Hepatocyte (in vitro differentiated cells): ENCODE measurements at regions not wholly inside any gene's neighbourhood (a gene's known extent, or its start where the extent isn't known, plus 50 kb on each side); places are given as distances from the start of the nearest gene placed in this dataset.

Source experiments
- EZH2 ChIP-seq: fragments of 200-600 bp; sonication (generic); IDR thresholded peaks from 2 replicates; pipeline ENCODE4 v1.6.1; 2016; ENCODE audit warnings: antibody characterized with exemption, mild to moderate bottlenecking, borderline replicate concordance
- EZH2phosphoT487 ChIP-seq: fragments of 200-600 bp; sonication (generic); IDR thresholded peaks from one replicate; pipeline ENCODE4 v1.6.1; 2018; ENCODE audit warnings: antibody characterized with exemption, mild to moderate bottlenecking, low read depth, moderate library complexity; ENCODE audit not compliant: unreplicated experiment, severe bottlenecking
- TF ChIP-seq, protein P1 (sequence below): fragments of 200-600 bp; sonication (generic); IDR thresholded peaks from 2 replicates; pipeline ENCODE4 v1.5.1; 2016; ENCODE audit warnings: antibody characterized with exemption, mild to moderate bottlenecking; ENCODE audit not compliant: poor library complexity

DNA sequence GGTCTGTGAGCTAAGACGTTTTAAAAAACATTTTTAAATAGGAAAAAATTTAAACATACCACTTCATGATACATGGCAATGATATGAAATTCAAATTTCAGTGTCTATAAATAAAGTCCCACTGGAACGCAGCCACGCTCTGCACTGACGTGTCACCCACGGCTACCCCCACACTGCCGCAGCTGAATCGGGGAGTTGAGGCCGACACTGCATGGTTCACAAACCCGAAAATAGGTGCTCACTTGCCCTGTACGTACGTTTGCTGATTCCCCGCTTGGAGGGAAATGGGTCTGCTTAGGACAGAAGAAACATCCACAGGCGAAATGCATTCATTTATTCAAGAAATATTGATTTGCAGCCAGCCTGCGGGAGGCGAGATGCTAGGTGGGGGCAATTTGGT lies 1342.3 kb downstream of the TBC1D22A start:
- TF ChIP-seq EZH2 (no peak), EZH2phosphoT487 (no peak)
- TF ChIP-seq, protein P1, sequence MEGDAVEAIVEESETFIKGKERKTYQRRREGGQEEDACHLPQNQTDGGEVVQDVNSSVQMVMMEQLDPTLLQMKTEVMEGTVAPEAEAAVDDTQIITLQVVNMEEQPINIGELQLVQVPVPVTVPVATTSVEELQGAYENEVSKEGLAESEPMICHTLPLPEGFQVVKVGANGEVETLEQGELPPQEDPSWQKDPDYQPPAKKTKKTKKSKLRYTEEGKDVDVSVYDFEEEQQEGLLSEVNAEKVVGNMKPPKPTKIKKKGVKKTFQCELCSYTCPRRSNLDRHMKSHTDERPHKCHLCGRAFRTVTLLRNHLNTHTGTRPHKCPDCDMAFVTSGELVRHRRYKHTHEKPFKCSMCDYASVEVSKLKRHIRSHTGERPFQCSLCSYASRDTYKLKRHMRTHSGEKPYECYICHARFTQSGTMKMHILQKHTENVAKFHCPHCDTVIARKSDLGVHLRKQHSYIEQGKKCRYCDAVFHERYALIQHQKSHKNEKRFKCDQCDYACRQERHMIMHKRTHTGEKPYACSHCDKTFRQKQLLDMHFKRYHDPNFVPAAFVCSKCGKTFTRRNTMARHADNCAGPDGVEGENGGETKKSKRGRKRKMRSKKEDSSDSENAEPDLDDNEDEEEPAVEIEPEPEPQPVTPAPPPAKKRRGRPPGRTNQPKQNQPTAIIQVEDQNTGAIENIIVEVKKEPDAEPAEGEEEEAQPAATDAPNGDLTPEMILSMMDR: no peak
